KMS-11 (cell line): ENCODE measurements at regions not wholly inside any gene's neighbourhood (a gene's known extent, or its start where the extent isn't known, plus 50 kb on each side); places are given as distances from the start of the nearest gene placed in this dataset.

Experiments used
- H2AFZ ChIP-seq: fragments of 200-600 bp; sonication (generic); 2 replicates; pipeline ENCODE4 v1.6.1; 2016; ENCODE audit warnings: antibody characterized with exemption, mixed run types, low read depth
- H3K27ac ChIP-seq: fragments of 200-600 bp; sonication (generic); 2 replicates; pipeline ENCODE4 v1.6.1; 2016; ENCODE audit warnings: mild to moderate bottlenecking, mixed run types
- H3K27me3 ChIP-seq: fragments of 200-600 bp; sonication (generic); 2 replicates; pipeline ENCODE4 v1.6.1; 2017; ENCODE audit warnings: mild to moderate bottlenecking, low read depth, mixed run types, moderate library complexity; ENCODE audit not compliant: insufficient read depth
- H3K36me3 ChIP-seq: fragments of 200-600 bp; sonication (generic); 2 replicates; pipeline ENCODE4 v1.6.1; 2017; ENCODE audit warnings: mild to moderate bottlenecking, mixed run types; ENCODE audit not compliant: insufficient read depth
- H3K4me1 ChIP-seq: fragments of 200-600 bp; sonication (generic); 2 replicates; pipeline ENCODE4 v1.6.1; 2016; ENCODE audit warnings: mild to moderate bottlenecking, low read depth, mixed run types; ENCODE audit not compliant: poor library complexity, severe bottlenecking
- H3K4me2 ChIP-seq: fragments of 200-600 bp; sonication (generic); 2 replicates; pipeline ENCODE4 v1.7.0; 2016; ENCODE audit warnings: mild to moderate bottlenecking, mixed run types
- H3K4me3 ChIP-seq: fragments of 200-600 bp; sonication (generic); IDR thresholded peaks from 2 replicates; pipeline ENCODE4 v1.6.1; 2017; ENCODE audit warnings: low read depth, low read length, mixed read lengths; ENCODE audit not compliant: insufficient read depth
- H3K79me2 ChIP-seq: fragments of 200-600 bp; sonication (generic); 2 replicates; pipeline ENCODE4 v1.6.1; 2016; ENCODE audit warnings: low read depth, mixed run types; ENCODE audit not compliant: insufficient read depth
- H3K9ac ChIP-seq: fragments of 200-600 bp; sonication (generic); 2 replicates; pipeline ENCODE4 v1.6.1; 2016; ENCODE audit warnings: mild to moderate bottlenecking, mixed run types
- H4K20me1 ChIP-seq: fragments of 200-600 bp; sonication (generic); 2 replicates; pipeline ENCODE4 v1.6.1; 2016; ENCODE audit warnings: mild to moderate bottlenecking, mixed run types; ENCODE audit not compliant: insufficient read depth
- TF ChIP-seq, protein P1 (sequence below): fragments of 200-600 bp; sonication (generic); conservative IDR thresholded peaks from 2 replicates; pipeline ENCODE4 v1.6.1; 2017; ENCODE audit warnings: low read depth, mild to moderate bottlenecking, antibody characterized with exemption, low read length, moderate library complexity, mixed read lengths

DNA sequence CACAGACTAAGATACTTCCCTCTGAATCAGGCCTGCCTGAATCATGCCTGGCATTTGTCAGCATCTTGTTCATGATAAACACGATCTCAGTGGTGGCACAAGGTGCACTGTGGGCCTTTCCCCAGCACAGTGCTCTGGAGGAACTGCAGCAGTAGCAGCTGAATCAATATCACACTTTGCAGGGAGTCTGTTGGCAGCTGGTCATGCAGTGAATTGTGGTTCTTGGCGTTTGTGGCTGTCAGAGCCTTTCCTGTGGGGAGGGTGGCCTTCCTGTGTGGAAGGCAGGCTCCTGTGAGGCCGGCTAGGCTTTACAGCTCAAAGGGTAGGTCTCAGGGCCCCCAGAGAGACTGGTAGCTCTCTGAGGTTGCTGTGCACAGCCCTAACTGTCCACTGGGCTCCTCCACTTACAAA, 54.4 kb upstream of the TLE3 start:
- no peaks in the 10 kb centered on the region for H3K36me3 ChIP-seq
- TF ChIP-seq, protein P1, sequence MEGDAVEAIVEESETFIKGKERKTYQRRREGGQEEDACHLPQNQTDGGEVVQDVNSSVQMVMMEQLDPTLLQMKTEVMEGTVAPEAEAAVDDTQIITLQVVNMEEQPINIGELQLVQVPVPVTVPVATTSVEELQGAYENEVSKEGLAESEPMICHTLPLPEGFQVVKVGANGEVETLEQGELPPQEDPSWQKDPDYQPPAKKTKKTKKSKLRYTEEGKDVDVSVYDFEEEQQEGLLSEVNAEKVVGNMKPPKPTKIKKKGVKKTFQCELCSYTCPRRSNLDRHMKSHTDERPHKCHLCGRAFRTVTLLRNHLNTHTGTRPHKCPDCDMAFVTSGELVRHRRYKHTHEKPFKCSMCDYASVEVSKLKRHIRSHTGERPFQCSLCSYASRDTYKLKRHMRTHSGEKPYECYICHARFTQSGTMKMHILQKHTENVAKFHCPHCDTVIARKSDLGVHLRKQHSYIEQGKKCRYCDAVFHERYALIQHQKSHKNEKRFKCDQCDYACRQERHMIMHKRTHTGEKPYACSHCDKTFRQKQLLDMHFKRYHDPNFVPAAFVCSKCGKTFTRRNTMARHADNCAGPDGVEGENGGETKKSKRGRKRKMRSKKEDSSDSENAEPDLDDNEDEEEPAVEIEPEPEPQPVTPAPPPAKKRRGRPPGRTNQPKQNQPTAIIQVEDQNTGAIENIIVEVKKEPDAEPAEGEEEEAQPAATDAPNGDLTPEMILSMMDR, result no peak
- H3K27ac ChIP-seq, result no peak overlapping the region
- no peaks in the 10 kb centered on the region for H3K4me1 ChIP-seq
- no peak overlapping the region for H3K4me3 ChIP-seq
- no peaks in the 10 kb centered on the region for H3K27me3 ChIP-seq
- no peak overlapping the region for H3K4me2 ChIP-seq
- no peaks in the 10 kb centered on the region for H4K20me1 ChIP-seq
- H3K9ac ChIP-seq, result no peak overlapping the region
- H2AFZ ChIP-seq, result no peak overlapping the region
- H3K79me2 ChIP-seq, result no peaks in the 10 kb centered on the region

DNA sequence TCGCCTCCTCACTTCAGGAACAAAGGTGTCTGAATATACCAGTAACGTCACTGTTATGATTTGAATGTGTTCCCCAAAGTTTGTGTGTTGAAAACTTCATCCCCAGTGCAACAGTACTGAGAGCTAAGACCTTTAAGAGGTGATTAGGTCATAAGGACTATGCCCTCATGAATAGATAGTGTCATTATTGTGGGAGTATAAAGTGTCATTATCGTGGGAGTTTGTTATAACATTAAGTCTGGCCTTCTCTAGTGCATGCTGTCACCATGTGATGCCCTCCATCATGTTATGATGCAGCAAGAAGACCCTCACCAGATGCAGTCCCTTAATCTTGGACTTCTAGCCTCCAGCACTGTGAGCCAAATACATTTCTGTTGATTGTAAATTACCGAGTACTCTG, 53.7 kb upstream of the TLE3 start:
- TF ChIP-seq, protein P1, result no peak
- H2AFZ ChIP-seq, result no peak overlapping the region
- no peaks in the 10 kb centered on the region for H4K20me1 ChIP-seq
- no peak overlapping the region for H3K27ac ChIP-seq
- H3K27me3 ChIP-seq, result no peaks in the 10 kb centered on the region
- no peak overlapping the region for H3K4me3 ChIP-seq
- no peaks in the 10 kb centered on the region for H3K36me3 ChIP-seq
- H3K79me2 ChIP-seq, result no peaks in the 10 kb centered on the region
- H3K4me1 ChIP-seq, result no peaks in the 10 kb centered on the region
- no peak overlapping the region for H3K9ac ChIP-seq
- H3K4me2 ChIP-seq, result no peak overlapping the region

DNA sequence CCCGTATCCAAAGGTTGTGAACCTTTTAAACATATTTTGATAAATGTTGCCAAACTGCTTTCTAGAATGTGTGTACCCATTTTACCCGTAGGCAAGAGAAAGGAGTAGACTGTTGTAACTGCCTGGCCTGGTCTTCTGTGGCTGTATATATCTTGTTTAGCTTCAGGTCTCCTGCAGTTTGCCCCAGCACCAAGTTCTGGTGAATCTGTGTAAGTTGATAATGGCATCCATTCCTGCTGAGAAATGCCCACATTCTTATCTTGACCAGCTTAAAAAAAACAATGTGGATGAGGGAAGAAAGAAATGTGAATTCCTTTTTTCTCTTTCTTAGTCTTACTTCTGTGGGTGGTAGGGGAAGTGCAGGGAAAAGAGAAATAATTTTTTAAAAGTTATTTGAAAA, 53.3 kb upstream of the TLE3 start:
- Histone ChIP-seq H3K79me2 (no peaks in the 10 kb centered on the region), H3K4me2 (no peak overlapping the region), H4K20me1 (no peaks in the 10 kb centered on the region), H3K9ac (no peak overlapping the region), H2AFZ (no peak overlapping the region), H3K27ac (no peak overlapping the region), H3K36me3 (no peaks in the 10 kb centered on the region), H3K4me3 (no peak overlapping the region), H3K27me3 (no peaks in the 10 kb centered on the region), H3K4me1 (no peaks in the 10 kb centered on the region)
- TF ChIP-seq, protein P1, result no peak

DNA sequence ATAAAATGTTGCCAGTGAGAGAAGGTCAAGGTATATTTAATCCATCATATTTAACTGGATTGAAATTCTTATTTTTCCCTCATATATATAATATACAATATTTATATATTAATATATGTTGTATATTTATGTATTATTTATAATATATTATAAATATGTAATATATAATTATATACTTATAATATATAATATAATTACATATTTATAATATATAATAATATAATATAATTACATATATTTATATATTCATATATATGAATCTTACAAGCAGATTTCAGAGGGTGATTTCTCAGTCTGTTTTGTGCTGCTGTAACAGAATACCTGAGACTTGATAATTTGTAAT, 52.7 kb upstream of the TLE3 start:
- no peak overlapping the region for H2AFZ ChIP-seq
- H3K36me3 ChIP-seq, result no peaks in the 10 kb centered on the region
- H3K27me3 ChIP-seq, result no peaks in the 10 kb centered on the region
- no peak overlapping the region for H3K27ac ChIP-seq
- no peak overlapping the region for H3K4me2 ChIP-seq
- no peaks in the 10 kb centered on the region for H3K4me1 ChIP-seq
- TF ChIP-seq, protein P1, result no peak
- H3K79me2 ChIP-seq, result no peaks in the 10 kb centered on the region
- no peaks in the 10 kb centered on the region for H4K20me1 ChIP-seq
- no peak overlapping the region for H3K4me3 ChIP-seq
- no peak overlapping the region for H3K9ac ChIP-seq
